Gastroesophageal sphincter (tissue), 4 donors: ENCODE measurements at regions not wholly inside any gene's neighbourhood (a gene's known extent, or its start where the extent isn't known, plus 50 kb on each side); places are given as distances from the start of the nearest gene placed in this dataset.
"Not testable (repeated sequence)": the region's sequence is repeated elsewhere in the genome, so short reads cannot be mapped to it uniquely, and the experiment has no call there.

Experiments
- ATAC-seq: fragments of 150-250 bp; one replicate; pipeline ENCODE4 v1.9.1; 2016; ENCODE audit warnings: mild to moderate bottlenecking, moderate library complexity
- H3K27ac ChIP-seq, 4 donors: fragments of 200-600 bp; sonication (generic) in 3 of 4; 1 replicate in 3 of 4; 2 replicates in 1 of 4; pipeline ENCODE4 v1.5.1; 2016 to 2019
- H3K27me3 ChIP-seq: fragments of 200-600 bp; sonication (generic); one replicate; pipeline ENCODE4 v1.5.1; 2019
- H3K36me3 ChIP-seq, 2 donors: fragments of 200-600 bp; sonication (generic); one replicate each; pipeline ENCODE4 v1.5.1; 2019; ENCODE audit warnings: control low read depth in 1 of 2
- H3K4me1 ChIP-seq, 3 donors: fragments of 200-600 bp; sonication (generic); 1 replicate in 2 of 3; 2 replicates in 1 of 3; pipeline ENCODE4 v1.5.1; 2016 to 2019; ENCODE audit warnings: control low read depth in 2 of 3
- H3K4me3 ChIP-seq, 2 donors: fragments of 200-600 bp; sonication (generic); one replicate each; pipeline ENCODE4 v1.5.1; 2019; ENCODE audit warnings: mild to moderate bottlenecking in 1 of 2, moderate library complexity in 1 of 2
- H3K9me3 ChIP-seq, 3 donors: fragments of 200-600 bp; sonication (generic); one replicate each; pipeline ENCODE4 v1.5.1; 2017 to 2019; ENCODE audit warnings: control low read depth in 2 of 3
- EP300 ChIP-seq: sonication (generic); formaldehyde crosslinking; IDR thresholded peaks from one replicate; pipeline ENCODE4 v1.6.1; 2017; ENCODE audit warnings: antibody characterized with exemption, mild to moderate bottlenecking
- POLR2A ChIP-seq, 2 donors: fragments of 450-650 bp; IDR thresholded peaks; one replicate each; pipeline ENCODE4 v1.6.1; 2017; ENCODE audit warnings: antibody characterized with exemption in 2 of 2, mild to moderate bottlenecking in 2 of 2, moderate library complexity in 1 of 2
- POLR2AphosphoS5 ChIP-seq: sonication (generic); formaldehyde crosslinking; IDR thresholded peaks from one replicate; pipeline ENCODE4 v1.6.1; 2017; ENCODE audit warnings: antibody characterized with exemption
- WGBS, 2 donors: methylation state at CpG; one replicate each; pipeline ENCODE4 v1.1.5; 2018; ENCODE audit warnings: low coverage in 1 of 2; 5-methylcytosine and 5-hydroxymethylcytosine counted together
- TF ChIP-seq, protein P1 (sequence below), 4 experiments: fragments of 200-600 bp in 2 of 4; fragments of 450-650 bp in 2 of 4; sonication (generic) in 1 of 4; IDR thresholded peaks; one replicate each; pipeline ENCODE4 v1.5.1; 2017 to 2019; ENCODE audit warnings: antibody characterized with exemption in 4 of 4, mild to moderate bottlenecking in 2 of 4, moderate library complexity in 2 of 4

DNA sequence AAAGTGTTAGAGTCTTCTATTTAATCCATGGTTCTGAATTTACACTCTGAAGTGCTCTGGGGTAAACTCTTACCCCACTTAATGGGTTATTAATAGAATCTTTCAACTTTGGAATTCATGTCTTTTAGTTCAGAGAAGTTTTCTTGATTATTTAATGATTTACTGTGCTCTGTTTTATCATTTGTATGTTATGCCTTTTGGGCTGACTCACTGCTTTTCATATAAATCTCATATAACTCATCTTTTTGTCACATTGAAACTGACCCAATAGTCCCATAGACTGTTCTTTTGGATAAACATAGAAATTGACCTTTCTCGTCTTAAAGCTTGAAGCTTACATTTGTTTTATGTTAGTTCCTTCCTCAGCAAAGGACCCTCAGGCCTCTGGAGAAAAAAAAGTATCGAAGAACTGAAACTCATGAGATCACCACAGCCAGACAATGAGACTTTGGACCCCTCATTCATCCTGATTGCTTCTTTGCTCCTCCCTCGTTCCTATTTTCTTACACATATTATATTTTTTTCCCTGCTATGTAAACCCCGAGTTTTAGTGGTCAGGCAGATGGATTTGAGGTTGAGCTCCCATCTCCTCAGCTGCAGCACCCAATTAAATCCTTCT lies 229.1 kb upstream of the CBLB start:
- ATAC-seq: no peak
- no peak for TF ChIP-seq EP300
- TF ChIP-seq POLR2A (IDR thresholded peaks at IDR 0.05): no peak
- TF ChIP-seq, protein P1, sequence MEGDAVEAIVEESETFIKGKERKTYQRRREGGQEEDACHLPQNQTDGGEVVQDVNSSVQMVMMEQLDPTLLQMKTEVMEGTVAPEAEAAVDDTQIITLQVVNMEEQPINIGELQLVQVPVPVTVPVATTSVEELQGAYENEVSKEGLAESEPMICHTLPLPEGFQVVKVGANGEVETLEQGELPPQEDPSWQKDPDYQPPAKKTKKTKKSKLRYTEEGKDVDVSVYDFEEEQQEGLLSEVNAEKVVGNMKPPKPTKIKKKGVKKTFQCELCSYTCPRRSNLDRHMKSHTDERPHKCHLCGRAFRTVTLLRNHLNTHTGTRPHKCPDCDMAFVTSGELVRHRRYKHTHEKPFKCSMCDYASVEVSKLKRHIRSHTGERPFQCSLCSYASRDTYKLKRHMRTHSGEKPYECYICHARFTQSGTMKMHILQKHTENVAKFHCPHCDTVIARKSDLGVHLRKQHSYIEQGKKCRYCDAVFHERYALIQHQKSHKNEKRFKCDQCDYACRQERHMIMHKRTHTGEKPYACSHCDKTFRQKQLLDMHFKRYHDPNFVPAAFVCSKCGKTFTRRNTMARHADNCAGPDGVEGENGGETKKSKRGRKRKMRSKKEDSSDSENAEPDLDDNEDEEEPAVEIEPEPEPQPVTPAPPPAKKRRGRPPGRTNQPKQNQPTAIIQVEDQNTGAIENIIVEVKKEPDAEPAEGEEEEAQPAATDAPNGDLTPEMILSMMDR (IDR thresholded peaks at IDR 0.05): no peak
- TF ChIP-seq POLR2AphosphoS5: no peak
- H3K9me3 ChIP-seq: peaks cover 0 to 19% (median 0%) of the 10 kb centered on the region in 3 donors
- no peaks in the 10 kb centered on the region for H3K36me3 ChIP-seq
- no peaks in the 10 kb centered on the region for H3K27me3 ChIP-seq
- WGBS, 2 donors: 10 to 24% methylated on average over 4 of the region's 4 CpGs
- H3K4me3 ChIP-seq: no peak overlapping the region
- H3K27ac ChIP-seq: peak overlapping the region in 1 of 4 donors; percentile 29
- peaks cover 0 to 11% (median 0%) of the 10 kb centered on the region in 3 donors for H3K4me1 ChIP-seq

DNA sequence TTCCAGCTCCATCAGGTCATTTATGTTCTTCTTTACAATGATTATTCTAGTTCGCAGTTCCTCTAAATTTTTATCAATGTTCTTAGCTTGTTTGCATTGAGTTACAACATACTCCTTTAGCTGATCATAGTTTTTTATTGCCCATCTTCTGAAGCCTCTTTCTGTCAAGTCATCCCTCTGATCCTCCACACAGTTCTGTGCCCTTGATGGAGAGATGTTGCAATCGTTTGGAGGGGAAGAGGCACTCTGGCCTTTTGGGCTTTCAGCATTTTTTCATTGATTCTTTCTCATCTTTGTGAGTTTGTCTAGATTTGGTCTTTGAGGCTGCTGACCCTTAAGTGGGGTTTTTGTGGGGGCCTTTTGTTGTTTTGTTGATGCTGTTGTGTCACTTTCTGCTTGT lies 234.6 kb upstream of the CBLB start:
- Histone ChIP-seq H3K36me3 (no peaks in the 10 kb centered on the region), H3K27ac (no peak overlapping the region), H3K9me3 (peaks cover 0 to 20% (median 0%) of the 10 kb centered on the region in 3 donors), H3K4me3 (no peak overlapping the region), H3K27me3 (no peaks in the 10 kb centered on the region), H3K4me1 (no peaks in the 10 kb centered on the region)
- WGBS, 2 donors: 78 to 100% methylated on average over 1 to 2 of the region's 2 CpGs
- no peak for TF ChIP-seq POLR2A (IDR thresholded peaks at IDR 0.05)
- no peak for ATAC-seq

DNA sequence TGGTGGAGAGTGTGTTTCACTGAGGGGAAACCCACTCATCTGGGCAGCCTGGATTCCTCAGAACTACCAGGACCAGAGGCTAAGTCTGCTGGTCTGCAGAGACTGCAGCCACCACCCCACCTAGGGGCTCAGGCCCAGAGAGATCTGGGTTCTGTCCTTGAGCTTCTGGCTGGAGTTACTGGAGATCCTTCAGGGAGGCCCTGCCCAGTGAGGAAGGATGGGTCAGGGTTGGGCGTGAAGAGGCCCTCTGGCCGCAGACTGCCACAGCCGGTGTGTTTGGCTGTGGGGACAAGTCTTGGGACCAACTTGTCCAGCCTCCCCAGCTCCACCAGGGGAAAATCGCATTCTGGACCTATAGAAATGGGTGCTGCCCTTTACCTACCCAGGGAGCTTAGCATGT lies 235.3 kb upstream of the CBLB start:
- Histone ChIP-seq H3K27ac (no peak overlapping the region), H3K27me3 (no peaks in the 10 kb centered on the region), H3K4me1 (no peaks in the 10 kb centered on the region), H3K36me3 (no peaks in the 10 kb centered on the region), H3K4me3 (no peak overlapping the region), H3K9me3 (peaks cover 0 to 20% (median 0%) of the 10 kb centered on the region in 3 donors)
- no peak for ATAC-seq
- TF ChIP-seq EP300 (no peak), POLR2A (IDR thresholded peaks at IDR 0.05) (no peak), POLR2AphosphoS5 (no peak)
- TF ChIP-seq, protein P1 (IDR thresholded peaks at IDR 0.05): no peak
- no CpG with 5 or more reads among the region's 4 CpGs for WGBS, 2 donors

DNA sequence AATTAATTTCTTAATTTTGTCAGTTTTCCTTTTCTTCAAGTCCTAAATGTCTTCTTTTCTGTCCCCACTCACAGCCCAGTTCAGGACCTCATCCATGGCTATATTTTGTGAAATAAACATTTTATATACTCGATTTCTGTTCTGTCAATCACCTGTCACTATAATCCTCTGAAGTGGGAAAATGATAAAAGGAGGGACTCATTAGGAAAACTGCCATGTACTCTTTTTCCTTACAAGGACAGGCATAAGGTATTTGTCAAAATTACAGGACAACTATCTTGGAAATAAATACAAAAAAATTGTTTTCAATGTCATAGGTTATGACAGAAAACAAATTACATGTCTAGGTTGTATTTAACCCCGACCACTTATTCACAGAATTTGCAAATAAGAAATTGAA lies 240.1 kb upstream of the CBLB start:
- no peak for ATAC-seq
- H3K27me3 ChIP-seq: no peaks in the 10 kb centered on the region
- 80% methylated on average over 2 of the region's 2 CpGs for WGBS, 2 donors
- no peaks in the 10 kb centered on the region for H3K4me1 ChIP-seq
- TF ChIP-seq EP300: no peak
- no peak for TF ChIP-seq POLR2A (IDR thresholded peaks at IDR 0.05)
- no peak for TF ChIP-seq POLR2AphosphoS5
- TF ChIP-seq, protein P1 (IDR thresholded peaks at IDR 0.05): no peak
- no peaks in the 10 kb centered on the region for H3K36me3 ChIP-seq
- H3K4me3 ChIP-seq: no peak overlapping the region
- no peaks in the 10 kb centered on the region for H3K9me3 ChIP-seq
- H3K27ac ChIP-seq: no peak overlapping the region

DNA sequence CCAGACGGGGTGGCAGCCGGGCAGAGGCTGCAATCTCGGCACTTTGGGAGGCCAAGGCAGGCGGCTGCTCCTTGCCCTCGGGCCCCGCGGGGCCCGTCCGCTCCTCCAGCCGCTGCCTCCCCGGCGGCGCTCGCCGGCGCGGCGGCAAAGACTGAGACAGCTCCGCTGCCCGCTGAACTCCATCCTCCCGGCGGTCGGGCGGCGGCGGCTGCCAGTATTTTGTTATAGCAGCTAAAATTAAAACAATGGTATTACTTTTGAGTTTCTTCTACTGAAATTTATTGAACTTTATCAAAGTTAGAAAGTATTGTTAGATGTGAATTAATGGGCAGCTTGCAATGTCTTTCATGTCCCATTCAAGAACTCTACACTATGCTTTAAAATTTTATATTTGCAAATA lies 243.7 kb upstream of the CBLB start:
- not testable (repeated sequence) for H3K9me3 ChIP-seq, ATAC-seq, H3K4me1 ChIP-seq, H3K4me3 ChIP-seq, H3K27me3 ChIP-seq, H3K27ac ChIP-seq, H3K36me3 ChIP-seq
- WGBS, 2 donors: 88 to 96% methylated on average over 5 of the region's 26 CpGs

DNA sequence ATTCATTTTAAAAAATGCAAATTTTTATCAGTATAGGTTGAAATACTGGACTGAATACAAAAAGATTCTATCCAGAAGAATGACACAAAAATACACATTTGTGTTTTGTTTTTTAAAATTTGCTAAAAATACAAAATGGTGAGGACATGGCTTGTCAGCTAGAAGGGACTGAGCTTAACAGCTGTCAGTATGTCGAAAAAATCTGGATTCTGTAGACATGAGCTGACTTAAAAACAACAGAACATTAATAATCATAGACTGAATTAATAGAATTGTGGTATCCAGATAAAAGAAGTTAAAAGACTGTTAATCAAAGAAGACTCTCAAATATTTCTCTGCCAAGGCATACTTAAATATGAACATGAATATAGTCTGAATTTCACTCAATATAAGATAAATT lies 244.9 kb upstream of the CBLB start:
- Histone ChIP-seq H3K4me1 (no peaks in the 10 kb centered on the region), H3K27ac (no peak overlapping the region), H3K27me3 (no peaks in the 10 kb centered on the region), H3K36me3 (no peaks in the 10 kb centered on the region), H3K9me3 (no peaks in the 10 kb centered on the region), H3K4me3 (no peak overlapping the region)
- 70 to 86% methylated on average over 1 of the region's 1 CpG for WGBS, 2 donors
- no peak for ATAC-seq
- TF ChIP-seq, protein P1 (IDR thresholded peaks at IDR 0.05): no peak
- no peak for TF ChIP-seq POLR2AphosphoS5
- TF ChIP-seq POLR2A (IDR thresholded peaks at IDR 0.05): no peak
- no peak for TF ChIP-seq EP300
